Lung microvascular endothelial cell (primary cell): ENCODE measurements at regions not wholly inside any gene's neighbourhood (a gene's known extent, or its start where the extent isn't known, plus 50 kb on each side); places are given as distances from the start of the nearest gene placed in this dataset.

Source experiments
- DNase-seq, 2 donors: peaks; one replicate each; pipeline versions ENCODE4 v3.0.0 to v3.0.0-alpha.2; 2010; ENCODE audit warnings: low read depth in 2 of 2

DNA sequence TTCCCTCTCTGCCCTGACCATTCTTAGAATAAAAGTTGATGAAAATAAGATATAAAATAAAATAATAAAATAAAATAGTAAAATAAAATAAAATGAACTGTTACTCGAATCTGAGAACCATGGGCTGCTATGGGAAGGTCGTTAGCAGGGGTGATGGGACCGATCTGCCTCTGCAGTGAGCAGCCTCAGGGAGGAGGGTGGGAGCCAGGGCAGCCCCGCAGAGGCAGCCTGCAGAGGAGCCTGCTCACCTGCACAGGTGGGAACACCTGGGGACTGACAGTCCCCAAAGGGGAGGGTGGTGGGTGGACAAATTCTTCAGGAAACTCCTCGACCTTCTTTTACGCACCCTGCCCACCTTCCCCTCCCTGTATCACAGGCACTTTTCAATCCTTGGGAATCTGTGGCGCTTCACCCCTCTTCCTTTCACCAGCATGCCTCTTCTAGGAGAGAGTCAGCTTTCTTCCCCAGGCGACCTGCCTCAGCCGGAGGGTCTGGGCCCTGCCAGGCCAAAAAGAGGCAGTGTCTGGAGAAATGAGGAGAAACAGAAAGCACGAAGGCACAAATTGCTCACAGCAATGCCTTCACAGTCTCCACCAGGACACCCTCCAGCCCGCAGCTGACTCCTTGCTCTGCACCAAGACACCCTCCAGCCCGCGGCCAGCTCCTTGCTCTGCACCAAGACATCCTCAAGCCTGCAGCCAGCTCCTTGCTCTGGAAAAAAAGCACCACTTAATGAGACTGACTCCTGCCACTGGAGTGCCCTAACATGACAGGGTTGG, 368.4 kb upstream of the SHH start:
- DNase-seq = no peak

GRCh38 chr7:156179872-156180390, 367.7 kb upstream of the SHH start:
- DNase-seq = no peak

DNA sequence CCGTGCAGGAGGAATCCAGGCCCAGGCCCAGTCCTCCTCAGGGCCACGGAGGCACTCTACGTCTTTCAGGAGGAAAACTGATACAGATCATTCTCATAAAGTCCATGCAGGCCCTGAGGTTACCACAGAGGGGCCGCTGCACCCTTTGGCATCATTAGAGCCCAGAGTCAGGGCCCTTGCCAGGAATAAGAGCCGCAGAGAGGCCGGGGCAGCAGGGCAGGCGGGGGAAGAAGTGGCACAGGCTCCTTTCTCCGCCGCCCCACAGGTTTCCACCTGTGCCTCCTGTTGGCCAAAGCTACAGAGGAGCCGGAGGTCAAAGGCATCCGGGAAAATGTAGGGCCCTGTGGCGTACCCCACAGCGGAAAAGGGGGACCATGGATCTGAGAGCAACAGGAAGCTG, 366.6 kb upstream of the SHH start:
- no peak for DNase-seq

DNA sequence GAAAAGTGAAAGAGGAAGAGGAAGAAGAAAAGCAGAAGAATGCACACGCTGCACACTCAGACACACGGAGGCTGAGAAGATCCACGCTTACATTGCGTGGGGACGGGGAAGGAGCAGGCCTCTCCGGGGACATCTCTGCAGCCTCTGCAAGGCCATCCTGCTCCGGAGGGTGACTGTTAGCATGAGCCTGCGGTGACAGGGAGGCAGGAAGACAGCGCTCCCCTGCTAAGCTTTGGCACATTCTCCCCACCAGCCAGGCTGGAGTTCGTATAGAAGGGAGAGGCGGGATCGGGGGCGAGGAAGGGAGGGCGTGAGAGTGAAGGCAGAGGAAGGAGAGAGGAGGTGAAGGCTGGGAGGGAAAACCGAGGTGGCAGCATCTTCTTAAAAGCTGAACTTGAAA, 366.0 kb upstream of the SHH start:
- no peak for DNase-seq

DNA sequence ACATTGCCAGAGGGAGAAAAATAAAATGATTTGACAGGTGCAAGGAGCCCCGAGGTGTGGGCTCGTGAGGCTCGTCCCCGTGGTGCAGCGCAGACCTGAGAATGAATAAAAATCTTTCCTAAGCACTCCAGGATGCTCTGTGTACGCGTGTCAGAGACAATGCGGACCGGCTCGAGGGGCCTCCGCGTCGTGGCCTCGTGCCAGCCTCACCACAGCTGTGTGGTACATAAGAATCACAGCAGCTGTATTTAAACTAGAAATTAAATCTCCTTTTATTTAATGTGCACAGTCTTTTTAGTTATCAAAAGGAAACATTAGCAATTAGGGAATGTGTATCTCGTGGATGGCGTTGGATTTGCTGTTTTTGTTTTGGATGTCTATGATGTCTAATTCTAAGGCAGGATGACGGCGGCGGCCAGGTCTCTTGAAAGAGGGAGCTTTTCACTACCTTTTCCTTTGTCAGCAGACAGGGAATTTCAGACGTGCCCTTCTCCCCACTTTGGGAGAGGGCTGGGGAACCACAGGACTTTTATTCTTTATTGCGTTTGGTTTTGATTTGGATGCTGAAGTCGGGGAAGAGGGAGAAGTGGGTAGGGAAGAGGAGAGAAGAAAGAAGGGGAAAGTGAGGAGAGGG, 365.3 kb upstream of the SHH start:
- no peak for DNase-seq

- no peak for DNase-seq
Observed at GRCh38 chr7:156176039-156176438, 363.8 kb upstream of the SHH start.

DNA sequence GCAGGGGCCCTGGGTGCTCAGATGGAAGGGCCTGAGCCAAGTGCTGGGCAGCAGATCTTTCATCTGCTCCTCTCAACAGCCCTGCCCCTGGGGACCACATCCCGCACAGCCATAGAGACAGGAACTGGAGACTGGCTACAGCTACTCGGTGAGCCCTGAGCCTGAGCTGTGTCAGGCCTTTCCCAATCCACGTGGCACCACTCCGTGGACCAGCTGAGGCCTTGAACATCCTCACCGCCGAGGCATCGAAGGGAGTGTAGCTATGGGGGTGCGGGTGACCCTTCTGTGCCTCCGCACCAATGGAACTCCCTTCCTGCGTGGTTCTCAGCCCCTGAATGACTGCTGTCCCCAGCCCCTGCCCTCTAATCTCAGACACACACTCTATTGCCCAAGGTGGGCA, 362.7 kb upstream of the SHH start:
- no peak for DNase-seq

- DNase-seq = no peak
Observed at GRCh38 chr7:156174428-156174827, 362.2 kb upstream of the SHH start.

GRCh38 chr7:156173748-156174353, 361.6 kb upstream of the SHH start:
- no peak for DNase-seq

- DNase-seq = no peak
Observed at GRCh38 chr7:156173346-156173745, 361.1 kb upstream of the SHH start.

DNA sequence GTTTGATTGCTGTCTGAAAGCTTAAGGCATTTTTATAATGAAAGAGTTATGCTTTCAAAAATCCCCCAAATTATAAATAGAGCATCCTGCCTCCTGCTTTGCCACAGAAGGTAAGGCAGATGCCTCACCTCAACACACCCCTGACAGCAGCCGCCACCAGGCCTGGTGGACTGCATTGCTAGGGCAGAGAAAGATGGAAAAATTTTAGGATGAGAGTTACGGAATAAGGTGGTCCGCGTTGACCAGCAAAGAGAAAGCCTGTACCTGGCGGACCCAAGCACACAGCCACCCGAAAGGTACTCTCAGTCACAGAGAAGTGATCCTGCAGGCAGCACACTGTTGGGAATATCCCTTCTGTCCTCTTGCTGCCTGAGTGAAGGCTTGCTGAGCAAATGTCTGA, 360.4 kb upstream of the SHH start:
- DNase-seq = no peak

DNA sequence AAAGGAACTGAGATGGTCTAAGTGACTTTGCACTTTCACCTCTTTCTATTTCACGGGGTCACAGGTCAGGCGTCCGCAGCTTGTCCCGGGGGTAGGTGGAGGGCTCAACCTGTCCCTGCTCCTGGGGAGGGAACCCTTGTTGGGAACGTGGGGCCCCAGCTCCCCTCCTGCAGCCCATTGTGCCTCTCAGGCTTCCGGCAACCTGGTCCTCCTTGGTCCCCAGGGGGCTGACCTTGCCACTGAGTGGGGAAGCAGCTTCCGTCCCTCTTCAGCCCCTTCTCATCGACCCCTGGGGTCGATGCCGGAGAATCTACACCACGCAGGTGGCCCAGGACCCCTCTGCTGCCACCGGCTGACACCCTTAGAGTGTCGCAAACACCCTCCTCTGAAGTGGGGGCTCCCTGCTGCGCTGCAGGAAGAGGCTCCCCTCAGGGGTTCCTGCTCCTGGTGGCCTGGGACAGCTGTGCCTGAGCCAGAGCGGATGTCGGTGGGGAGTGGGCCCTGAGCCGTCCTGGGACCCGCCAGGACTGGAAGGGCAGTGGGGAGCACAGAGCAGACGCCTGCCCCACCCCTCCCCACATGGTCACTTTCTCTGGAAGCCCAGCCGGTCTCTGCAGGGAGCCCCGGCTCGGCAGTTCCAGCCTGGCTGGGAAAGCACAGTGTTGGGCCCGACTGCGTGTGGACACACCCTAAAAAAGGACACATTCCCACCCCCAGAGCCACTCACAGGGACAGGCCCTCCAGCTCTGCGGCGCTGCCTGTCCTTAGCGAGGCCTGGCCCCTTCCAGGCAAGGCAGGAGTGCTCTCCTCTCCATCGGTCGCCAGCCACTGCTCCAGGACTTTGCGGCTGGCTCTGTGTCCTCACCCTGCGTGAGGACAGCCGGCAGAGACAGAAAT, 357.5 kb upstream of the SHH start:
- no peak for DNase-seq

DNA sequence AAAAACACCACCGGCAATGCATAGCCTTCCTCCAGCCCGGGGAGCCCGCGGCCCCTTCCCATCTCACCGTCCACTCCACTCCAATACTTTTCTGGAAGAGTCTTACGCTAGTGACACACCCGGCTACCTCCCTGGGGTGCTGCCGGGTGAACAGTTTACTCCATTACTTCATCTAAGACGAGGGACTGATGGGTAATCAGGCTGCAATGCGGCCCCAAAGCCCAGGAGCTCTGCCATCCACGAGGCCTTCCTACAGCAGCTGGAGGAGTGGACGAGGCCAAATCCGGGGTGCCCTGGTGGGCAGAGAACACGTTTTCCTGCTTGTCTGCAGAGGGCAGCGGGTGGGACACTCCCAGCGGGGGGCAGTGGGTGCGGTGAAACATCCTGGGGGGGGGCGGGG, 356.2 kb upstream of the SHH start:
- DNase-seq = no peak

DNA sequence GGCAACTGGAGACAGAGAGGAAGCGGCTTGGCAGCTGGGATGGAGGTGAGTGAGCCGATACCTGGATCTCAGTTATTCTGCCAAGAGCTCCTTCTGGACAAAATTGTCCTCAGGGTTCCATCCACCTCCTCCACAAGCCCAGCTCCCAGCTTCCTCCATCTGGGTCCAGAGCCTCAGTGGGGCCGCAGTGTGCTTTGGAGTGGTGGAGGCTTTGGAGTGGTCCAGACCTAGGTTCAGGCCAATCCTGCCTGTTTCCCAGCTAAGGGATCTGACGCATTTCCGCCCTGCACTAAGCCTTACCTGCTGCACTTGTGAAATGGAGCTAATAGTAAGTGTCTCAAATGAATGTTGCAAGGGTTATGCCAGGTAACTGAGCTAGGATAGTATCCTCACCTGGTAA, 355.7 kb upstream of the SHH start:
- DNase-seq = no peak

DNA sequence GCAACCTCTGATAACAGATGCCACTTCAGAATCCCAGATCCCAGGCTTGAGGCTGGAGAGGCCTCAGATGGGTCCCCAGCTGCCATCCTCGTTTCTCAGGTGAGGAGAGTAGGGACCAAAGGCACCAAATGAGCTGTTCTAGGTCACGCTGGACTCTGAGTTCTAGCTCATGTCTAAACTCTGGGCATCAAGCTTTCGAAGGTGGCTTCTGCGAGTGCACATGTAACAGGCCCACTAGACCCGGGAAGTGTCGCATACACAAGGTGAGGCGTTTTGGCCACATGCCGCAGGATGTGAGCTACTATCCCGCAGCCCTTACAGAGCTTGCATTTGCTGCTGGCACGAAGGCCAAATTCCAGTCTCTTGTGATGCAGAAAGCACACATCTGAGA, 355.1 kb upstream of the SHH start:
- no peak for DNase-seq

- DNase-seq = no peak
Observed at GRCh38 chr7:156166692-156167416, 354.6 kb upstream of the SHH start.

GRCh38 chr7:156163747-156164146, 351.5 kb upstream of the SHH start:
- DNase-seq = no peak

DNA sequence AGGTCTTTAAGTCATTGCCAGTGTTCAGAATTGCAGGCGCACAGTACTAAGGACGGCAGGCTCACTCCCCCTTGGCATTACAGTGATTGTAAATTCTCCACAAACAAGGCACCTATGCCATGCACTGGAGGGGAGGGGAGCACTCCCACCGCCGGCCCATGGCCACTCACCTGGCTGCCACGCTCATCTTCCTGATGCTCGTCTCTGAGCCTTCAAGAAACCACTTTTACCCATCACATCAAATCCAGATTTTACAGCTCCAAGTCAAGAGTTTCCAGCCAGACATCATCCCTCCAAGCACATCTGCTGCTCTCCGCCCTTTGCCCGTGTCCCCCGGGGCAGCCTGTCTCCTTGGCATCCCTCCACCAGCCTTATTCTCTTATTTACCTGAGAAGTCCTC, 350.2 kb upstream of the SHH start:
- DNase-seq = no peak

DNA sequence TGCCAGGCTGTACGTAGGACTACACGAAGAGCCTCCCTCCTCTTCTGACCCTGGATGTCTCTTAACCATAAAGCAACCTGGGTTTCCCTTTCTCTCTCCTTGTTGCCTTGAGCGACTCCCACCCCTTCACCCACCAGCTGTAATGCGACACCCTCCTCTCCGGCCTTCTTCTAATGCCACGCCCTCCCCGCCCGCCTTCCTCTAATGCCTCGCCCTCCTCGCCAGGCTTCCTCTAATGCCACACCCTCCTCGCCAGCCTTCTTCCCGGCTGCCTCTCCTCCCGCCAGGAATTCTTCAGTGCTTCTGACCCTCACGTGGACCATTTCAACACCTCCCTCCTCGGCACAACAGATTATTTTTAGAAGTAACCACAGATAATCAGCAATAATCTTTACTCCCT, 348.5 kb upstream of the SHH start:
- DNase-seq = no peak

- no peak for DNase-seq
Observed at GRCh38 chr7:156158693-156159092, 346.4 kb upstream of the SHH start.

DNA sequence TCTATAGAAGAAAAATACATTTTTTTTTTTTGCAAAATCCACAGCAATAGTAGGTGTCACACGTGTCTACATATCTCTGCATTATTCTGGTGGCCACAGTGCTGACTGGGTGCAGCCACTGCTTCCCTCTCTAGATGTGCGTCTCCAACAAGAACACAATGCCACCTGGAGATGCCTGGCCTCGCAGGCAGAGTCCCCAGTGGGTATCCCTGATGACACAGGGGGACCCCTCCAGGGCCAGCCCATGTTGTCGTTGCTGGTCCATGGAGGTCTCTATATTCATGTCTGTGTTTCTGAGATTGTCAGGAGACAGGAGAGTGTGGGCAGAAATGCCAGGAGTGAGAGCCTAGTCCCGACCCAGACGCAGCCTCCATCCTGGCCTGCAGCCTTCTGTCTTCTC, 345.9 kb upstream of the SHH start:
- no peak for DNase-seq
